ENCODE measurements at regions not wholly inside any gene's neighbourhood (a gene's known extent, or its start where the extent isn't known, plus 50 kb on each side); places are given as distances from the start of the nearest gene placed in this dataset.

DNA sequence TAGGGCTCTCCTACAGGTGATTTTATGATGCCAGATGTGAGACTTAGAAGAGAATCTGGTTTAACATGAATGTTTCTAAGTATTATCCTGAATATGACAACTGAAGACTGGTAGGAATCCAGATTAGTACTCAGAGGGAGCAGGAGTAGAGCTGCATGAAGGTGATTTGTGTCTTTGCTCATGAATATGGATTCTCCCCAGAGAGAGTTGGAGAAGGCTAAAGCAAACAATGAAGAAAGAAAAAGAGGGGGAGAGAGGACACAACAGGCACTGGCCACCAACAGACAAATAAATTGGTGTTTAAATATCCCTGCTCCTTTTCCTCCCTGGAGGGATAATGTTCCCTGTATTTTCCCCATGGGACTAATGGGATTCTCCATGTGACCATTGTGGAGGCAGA is 427.0 kb upstream of the KLF12 start:
- H3K9me1 ChIP-seq (ENCODE audit: control insufficient read depth, insufficient read depth, low read length) = no peaks in the 10 kb centered on the region
- TF ChIP-seq PCBP2 (IDR thresholded peaks at IDR 0.05; ENCODE audit: low read depth, low read length, poor library complexity, severe bottlenecking) = no peak
- TF ChIP-seq, protein P1, sequence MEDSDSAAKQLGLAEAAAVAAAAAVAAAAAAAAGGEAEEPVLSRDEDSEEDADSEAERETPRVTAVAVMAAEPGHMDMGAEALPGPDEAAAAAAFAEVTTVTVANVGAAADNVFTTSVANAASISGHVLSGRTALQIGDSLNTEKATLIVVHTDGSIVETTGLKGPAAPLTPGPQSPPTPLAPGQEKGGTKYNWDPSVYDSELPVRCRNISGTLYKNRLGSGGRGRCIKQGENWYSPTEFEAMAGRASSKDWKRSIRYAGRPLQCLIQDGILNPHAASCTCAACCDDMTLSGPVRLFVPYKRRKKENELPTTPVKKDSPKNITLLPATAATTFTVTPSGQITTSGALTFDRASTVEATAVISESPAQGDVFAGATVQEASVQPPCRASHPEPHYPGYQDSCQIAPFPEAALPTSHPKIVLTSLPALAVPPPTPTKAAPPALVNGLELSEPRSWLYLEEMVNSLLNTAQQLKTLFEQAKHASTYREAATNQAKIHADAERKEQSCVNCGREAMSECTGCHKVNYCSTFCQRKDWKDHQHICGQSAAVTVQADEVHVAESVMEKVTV (CRISPR knock-in tag; IDR thresholded peaks at IDR 0.05) = no peak
- TF ChIP-seq, protein P2, sequence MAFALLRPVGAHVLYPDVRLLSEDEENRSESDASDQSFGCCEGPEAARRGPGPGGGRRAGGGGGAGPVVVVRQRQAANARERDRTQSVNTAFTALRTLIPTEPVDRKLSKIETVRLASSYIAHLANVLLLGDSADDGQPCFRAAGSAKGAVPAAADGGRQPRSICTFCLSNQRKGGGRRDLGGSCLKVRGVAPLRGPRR (CRISPR knock-in tag; IDR thresholded peaks at IDR 0.05) = no peak
- no peak for TF ChIP-seq LCOR (CRISPR knock-in tag; IDR thresholded peaks at IDR 0.05)
- no peak for TF ChIP-seq PRPF4 (IDR thresholded peaks at IDR 0.05; ENCODE audit: insufficient read depth, low read depth, low read length, poor library complexity, severe bottlenecking)
- TF ChIP-seq, protein P3, sequence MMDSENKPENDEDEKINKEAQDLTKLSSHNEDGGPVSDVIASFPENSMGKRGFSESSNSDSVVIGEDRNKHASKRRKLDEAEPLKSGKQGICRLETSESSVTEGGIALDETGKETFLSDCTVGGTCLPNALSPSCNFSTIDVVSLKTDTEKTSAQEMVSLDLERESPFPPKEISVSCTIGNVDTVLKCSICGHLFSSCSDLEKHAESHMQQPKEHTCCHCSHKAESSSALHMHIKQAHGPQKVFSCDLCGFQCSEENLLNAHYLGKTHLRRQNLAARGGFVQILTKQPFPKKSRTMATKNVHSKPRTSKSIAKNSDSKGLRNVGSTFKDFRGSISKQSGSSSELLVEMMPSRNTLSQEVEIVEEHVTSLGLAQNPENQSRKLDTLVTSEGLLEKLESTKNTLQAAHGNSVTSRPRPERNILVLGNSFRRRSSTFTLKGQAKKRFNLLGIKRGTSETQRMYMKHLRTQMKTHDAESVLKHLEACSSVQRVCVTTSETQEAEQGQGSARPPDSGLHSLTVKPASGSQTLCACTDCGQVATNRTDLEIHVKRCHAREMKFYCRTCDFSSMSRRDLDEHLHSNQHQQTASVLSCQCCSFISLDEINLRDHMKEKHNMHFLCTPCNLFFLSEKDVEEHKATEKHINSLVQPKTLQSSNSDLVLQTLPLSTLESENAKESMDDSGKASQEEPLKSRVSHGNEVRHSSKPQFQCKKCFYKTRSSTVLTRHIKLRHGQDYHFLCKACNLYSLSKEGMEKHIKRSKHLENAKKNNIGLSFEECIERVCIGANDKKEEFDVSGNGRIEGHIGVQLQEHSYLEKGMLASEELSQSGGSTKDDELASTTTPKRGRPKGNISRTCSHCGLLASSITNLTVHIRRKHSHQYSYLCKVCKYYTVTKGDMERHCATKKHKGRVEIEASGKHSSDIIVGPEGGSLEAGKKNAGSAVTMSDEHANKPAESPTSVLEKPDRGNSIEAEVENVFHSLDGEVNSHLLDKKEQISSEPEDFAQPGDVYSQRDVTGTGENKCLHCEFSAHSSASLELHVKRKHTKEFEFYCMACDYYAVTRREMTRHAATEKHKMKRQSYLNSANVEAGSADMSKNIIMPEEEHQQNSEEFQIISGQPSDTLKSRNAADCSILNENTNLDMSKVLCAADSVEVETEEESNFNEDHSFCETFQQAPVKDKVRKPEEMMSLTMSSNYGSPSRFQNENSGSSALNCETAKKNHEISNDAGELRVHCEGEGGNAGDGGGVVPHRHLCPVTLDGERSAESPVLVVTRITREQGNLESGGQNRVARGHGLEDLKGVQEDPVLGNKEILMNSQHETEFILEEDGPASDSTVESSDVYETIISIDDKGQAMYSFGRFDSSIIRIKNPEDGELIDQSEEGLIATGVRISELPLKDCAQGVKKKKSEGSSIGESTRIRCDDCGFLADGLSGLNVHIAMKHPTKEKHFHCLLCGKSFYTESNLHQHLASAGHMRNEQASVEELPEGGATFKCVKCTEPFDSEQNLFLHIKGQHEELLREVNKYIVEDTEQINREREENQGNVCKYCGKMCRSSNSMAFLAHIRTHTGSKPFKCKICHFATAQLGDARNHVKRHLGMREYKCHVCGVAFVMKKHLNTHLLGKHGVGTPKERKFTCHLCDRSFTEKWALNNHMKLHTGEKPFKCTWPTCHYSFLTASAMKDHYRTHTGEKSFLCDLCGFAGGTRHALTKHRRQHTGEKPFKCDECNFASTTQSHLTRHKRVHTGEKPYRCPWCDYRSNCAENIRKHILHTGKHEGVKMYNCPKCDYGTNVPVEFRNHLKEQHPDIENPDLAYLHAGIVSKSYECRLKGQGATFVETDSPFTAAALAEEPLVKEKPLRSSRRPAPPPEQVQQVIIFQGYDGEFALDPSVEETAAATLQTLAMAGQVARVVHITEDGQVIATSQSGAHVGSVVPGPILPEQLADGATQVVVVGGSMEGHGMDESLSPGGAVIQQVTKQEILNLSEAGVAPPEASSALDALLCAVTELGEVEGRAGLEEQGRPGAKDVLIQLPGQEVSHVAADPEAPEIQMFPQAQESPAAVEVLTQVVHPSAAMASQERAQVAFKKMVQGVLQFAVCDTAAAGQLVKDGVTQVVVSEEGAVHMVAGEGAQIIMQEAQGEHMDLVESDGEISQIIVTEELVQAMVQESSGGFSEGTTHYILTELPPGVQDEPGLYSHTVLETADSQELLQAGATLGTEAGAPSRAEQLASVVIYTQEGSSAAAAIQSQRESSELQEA (IDR thresholded peaks at IDR 0.05; ENCODE audit: low read depth) = no peak
- no peak for TF ChIP-seq CREB1 (IDR thresholded peaks at IDR 0.05)
- TF ChIP-seq CREB1 (CRISPR knock-in tag; IDR thresholded peaks at IDR 0.05) = no peak
- TF ChIP-seq GABPB2 (CRISPR knock-in tag; conservative IDR thresholded peaks at IDR 0.05) = no peak
- TF ChIP-seq SMARCA4 (IDR thresholded peaks at IDR 0.05) = no peak
- TF ChIP-seq POLR2AphosphoS5 (IDR thresholded peaks at IDR 0.05; ENCODE audit: control insufficient read depth, insufficient read depth, low read depth, low read length) = no peak
- TF ChIP-seq ZZZ3 (IDR thresholded peaks at IDR 0.05) = no peak
- CTCF ChIA-PET (ENCODE audit: low intra/inter-chr PET ratio) = no interaction called here
- intact Hi-C loops (cut with micrococcal nuclease) = no loop called here
- no peak overlapping the region for H3K4me2 ChIP-seq (ENCODE audit: insufficient read depth, low read length)
- DNase-seq (ENCODE audit: extremely low read depth in 1 of 4, low spot score in 3 of 4) = no peak
- H3K36me3 ChIP-seq (ENCODE audit: control insufficient read depth, insufficient read depth, low read length) = no peaks in the 10 kb centered on the region
- no TSS peak for BruUV-seq (replicated peaks)
- in situ Hi-C loops (cut with MboI) = no loop called here
- no peak for ATAC-seq
- FAIRE-seq = no peak
- H3K27ac ChIP-seq (ENCODE audit: extremely low read depth, low read depth, low read length) = no peak overlapping the region
- no peaks in the 10 kb centered on the region for H4K20me1 ChIP-seq (replicated peaks; ENCODE audit: control insufficient read depth, insufficient read depth, low read length)
- no peaks in the 10 kb centered on the region for H3K9me3 ChIP-seq (replicated peaks; ENCODE audit: control insufficient read depth, insufficient read depth, low read depth, low read length)
- POLR2A ChIA-PET = no interaction called here
- H2AFZ ChIP-seq (ENCODE audit: low read depth, low read length) = no peak overlapping the region
- H3K9ac ChIP-seq (ENCODE audit: insufficient read depth in 1 of 2, low read depth in 2 of 2, low read length in 2 of 2) = no peak overlapping the region
- no peak overlapping the region for H3K4me3 ChIP-seq
- H3K4me1 ChIP-seq (replicated peaks in 1 of 2; ENCODE audit: control insufficient read depth in 2 of 2, insufficient read depth in 2 of 2, low read length in 2 of 2) = no peaks in the 10 kb centered on the region
- H3K27me3 ChIP-seq (ENCODE audit: control insufficient read depth in 2 of 2, insufficient read depth in 2 of 2, low read length in 2 of 2) = no peaks in the 10 kb centered on the region
- H3K79me2 ChIP-seq (ENCODE audit: control insufficient read depth, insufficient read depth, low read length) = no peaks in the 10 kb centered on the region

Measured in K562 (cell line).